ENCODE measurements at regions not wholly inside any gene's neighbourhood (a gene's known extent, or its start where the extent isn't known, plus 50 kb on each side); places are given as distances from the start of the nearest gene placed in this dataset.
A peak's percentile ranks its signal among the peaks of the same experiment; 100 is the strongest.
"Not testable (repeated sequence)": the region's sequence is repeated elsewhere in the genome, so short reads cannot be mapped to it uniquely, and the experiment has no call there.

DNA sequence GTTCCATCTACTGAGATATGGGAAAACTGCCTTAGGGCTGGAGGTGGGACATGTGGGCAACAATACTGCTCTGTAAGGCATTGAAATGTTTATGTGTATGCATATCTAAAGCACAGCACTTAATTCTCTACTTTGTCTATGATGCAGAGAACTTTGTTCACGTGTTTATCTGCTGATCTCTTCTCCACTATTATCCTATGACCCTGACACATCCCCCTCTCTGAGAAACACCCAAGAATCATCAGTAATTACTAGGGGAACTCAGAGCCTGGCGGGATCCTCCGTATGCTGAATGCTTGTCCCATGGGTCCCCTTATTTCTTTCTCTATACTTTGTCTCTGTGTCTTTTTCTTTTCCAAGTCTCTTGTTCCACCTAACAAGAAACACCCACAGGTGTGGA lies 63.8 kb downstream of the OR4A15 start:
- not testable (repeated sequence) for H3K79me1 ChIP-seq (ENCODE audit: low read depth, low read length); H2BK15ac ChIP-seq (ENCODE audit: low read length); H4K8ac ChIP-seq (ENCODE audit: low read depth, low read length); H4K91ac ChIP-seq (ENCODE audit: low read depth, low read length, poor library complexity); H2BK120ac ChIP-seq (ENCODE audit: low read depth, low read length); H3K14ac ChIP-seq (ENCODE audit: low read length); H3K4ac ChIP-seq (ENCODE audit: low read length); H3K4me3 ChIP-seq (ENCODE audit: low read length in 2 of 2); H2BK5ac ChIP-seq (ENCODE audit: low read length); DNase-seq (ENCODE audit: low spot score); H3K23ac ChIP-seq (ENCODE audit: low read depth, low read length, poor library complexity); H2AK5ac ChIP-seq (ENCODE audit: low read depth, low read length); H3K27ac ChIP-seq (replicated peaks; ENCODE audit: low read length); H3K9ac ChIP-seq (ENCODE audit: low read depth, low read length, poor library complexity); H3K36me3 ChIP-seq (replicated peaks in 1 of 2; ENCODE audit: control insufficient read depth in 2 of 2, insufficient read depth in 2 of 2, low read length in 2 of 2); H3K4me2 ChIP-seq (ENCODE audit: insufficient read depth, low read length, poor library complexity, severe bottlenecking); H3K9me3 ChIP-seq (replicated peaks in 1 of 2; ENCODE audit: control insufficient read depth in 2 of 2, insufficient read depth in 1 of 2, low read depth in 1 of 2, low read length in 2 of 2); H3K4me1 ChIP-seq (ENCODE audit: control insufficient read depth in 2 of 2, insufficient read depth in 1 of 2, low read depth in 1 of 2, low read length in 2 of 2); H3K27me3 ChIP-seq (ENCODE audit: control insufficient read depth in 3 of 3, insufficient read depth in 3 of 3, low read depth in 1 of 3, low read length in 3 of 3); H2BK12ac ChIP-seq (ENCODE audit: low read length); H3K18ac ChIP-seq (ENCODE audit: low read length)
- WGBS, 2 donors (ENCODE audit: extremely low coverage in 2 of 2, insufficient read length in 2 of 2, insufficient replicate concordance in 1 of 2), result no CpG with 5 or more reads among the region's 3 CpGs
- peak overlapping the region; percentile 29 for H2AFZ ChIP-seq (ENCODE audit: low read length)

DNA sequence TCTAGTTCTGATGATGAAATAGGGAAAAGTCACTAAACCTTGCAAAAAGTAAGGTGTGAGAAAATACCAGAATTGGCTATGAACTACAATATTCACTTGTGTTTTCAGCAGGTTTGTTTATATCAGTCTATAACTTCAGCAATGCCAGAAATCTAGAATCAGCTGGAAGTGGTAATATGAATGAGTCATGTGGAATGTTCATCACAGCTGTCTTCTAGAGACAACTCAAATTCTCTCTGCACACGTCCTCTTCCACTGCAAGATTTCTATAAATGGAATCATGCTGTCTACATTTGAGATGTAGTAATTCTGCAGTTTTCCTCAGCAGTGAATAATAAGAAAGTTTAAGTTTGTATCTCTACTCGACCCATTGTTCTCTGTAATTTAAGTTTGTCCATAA lies 89.9 kb downstream of the OR4A15 start:
- H4K91ac ChIP-seq (ENCODE audit: low read depth, low read length, poor library complexity), result no peak overlapping the region
- no peak overlapping the region for H2AFZ ChIP-seq (ENCODE audit: low read length)
- DNase-seq (ENCODE audit: low spot score), result no peak
- H2AK5ac ChIP-seq (ENCODE audit: low read depth, low read length), result no peak overlapping the region
- no peak overlapping the region for H2BK120ac ChIP-seq (ENCODE audit: low read depth, low read length)
- H2BK12ac ChIP-seq (ENCODE audit: low read length), result no peak overlapping the region
- H3K4me1 ChIP-seq (ENCODE audit: control insufficient read depth in 2 of 2, insufficient read depth in 1 of 2, low read depth in 1 of 2, low read length in 2 of 2), result no peaks in the 10 kb centered on the region
- H4K8ac ChIP-seq (ENCODE audit: low read depth, low read length), result no peak overlapping the region
- no CpG with 5 or more reads among the region's 2 CpGs for WGBS, 2 donors (ENCODE audit: extremely low coverage in 2 of 2, insufficient read length in 2 of 2, insufficient replicate concordance in 1 of 2)
- H3K4me2 ChIP-seq (ENCODE audit: insufficient read depth, low read length, poor library complexity, severe bottlenecking), result no peak overlapping the region
- no peaks in the 10 kb centered on the region for H3K9me3 ChIP-seq (replicated peaks in 1 of 2; ENCODE audit: control insufficient read depth in 2 of 2, insufficient read depth in 1 of 2, low read depth in 1 of 2, low read length in 2 of 2)
- H3K14ac ChIP-seq (ENCODE audit: low read length), result no peak overlapping the region
- H3K4me3 ChIP-seq (ENCODE audit: low read length in 2 of 2), result no peak overlapping the region
- no peaks in the 10 kb centered on the region for H3K79me1 ChIP-seq (ENCODE audit: low read depth, low read length)
- H3K23ac ChIP-seq (ENCODE audit: low read depth, low read length, poor library complexity), result no peak overlapping the region
- H3K18ac ChIP-seq (ENCODE audit: low read length), result no peak overlapping the region
- no peak overlapping the region for H3K27ac ChIP-seq (replicated peaks; ENCODE audit: low read length)
- no peak overlapping the region for H2BK5ac ChIP-seq (ENCODE audit: low read length)
- H3K4ac ChIP-seq (ENCODE audit: low read length), result no peak overlapping the region
- H2BK15ac ChIP-seq (ENCODE audit: low read length), result no peak overlapping the region
- H3K36me3 ChIP-seq (replicated peaks in 1 of 2; ENCODE audit: control insufficient read depth in 2 of 2, insufficient read depth in 2 of 2, low read length in 2 of 2), result no peaks in the 10 kb centered on the region
- no peak overlapping the region for H3K9ac ChIP-seq (ENCODE audit: low read depth, low read length, poor library complexity)
- H3K27me3 ChIP-seq (ENCODE audit: control insufficient read depth in 3 of 3, insufficient read depth in 3 of 3, low read depth in 1 of 3, low read length in 3 of 3), result no peaks in the 10 kb centered on the region

- H3K18ac ChIP-seq (ENCODE audit: low read length); H3K9me3 ChIP-seq (replicated peaks in 1 of 2; ENCODE audit: control insufficient read depth in 2 of 2, insufficient read depth in 1 of 2, low read depth in 1 of 2, low read length in 2 of 2); H3K4me1 ChIP-seq (ENCODE audit: control insufficient read depth in 2 of 2, insufficient read depth in 1 of 2, low read depth in 1 of 2, low read length in 2 of 2); H3K36me3 ChIP-seq (replicated peaks in 1 of 2; ENCODE audit: control insufficient read depth in 2 of 2, insufficient read depth in 2 of 2, low read length in 2 of 2); H3K9ac ChIP-seq (ENCODE audit: low read depth, low read length, poor library complexity); H3K14ac ChIP-seq (ENCODE audit: low read length); H3K4ac ChIP-seq (ENCODE audit: low read length); H2BK5ac ChIP-seq (ENCODE audit: low read length); H3K79me1 ChIP-seq (ENCODE audit: low read depth, low read length); H4K8ac ChIP-seq (ENCODE audit: low read depth, low read length); DNase-seq (ENCODE audit: low spot score); H3K27me3 ChIP-seq (ENCODE audit: control insufficient read depth in 3 of 3, insufficient read depth in 3 of 3, low read depth in 1 of 3, low read length in 3 of 3); H4K91ac ChIP-seq (ENCODE audit: low read depth, low read length, poor library complexity); H2AFZ ChIP-seq (ENCODE audit: low read length); H3K4me3 ChIP-seq (ENCODE audit: low read length in 2 of 2); H3K4me2 ChIP-seq (ENCODE audit: insufficient read depth, low read length, poor library complexity, severe bottlenecking); H3K27ac ChIP-seq (replicated peaks; ENCODE audit: low read length); H2BK120ac ChIP-seq (ENCODE audit: low read depth, low read length); H2BK15ac ChIP-seq (ENCODE audit: low read length); H2AK5ac ChIP-seq (ENCODE audit: low read depth, low read length); H3K23ac ChIP-seq (ENCODE audit: low read depth, low read length, poor library complexity); H2BK12ac ChIP-seq (ENCODE audit: low read length): not testable (repeated sequence)
- WGBS, 2 donors (ENCODE audit: extremely low coverage in 2 of 2, insufficient read length in 2 of 2, insufficient replicate concordance in 1 of 2), result no CpG with 5 or more reads among the region's 19 CpGs
These were observed 92.1 kb downstream of the OR4A15 start for GRCh38 chr11:55459871-55460270.

DNA sequence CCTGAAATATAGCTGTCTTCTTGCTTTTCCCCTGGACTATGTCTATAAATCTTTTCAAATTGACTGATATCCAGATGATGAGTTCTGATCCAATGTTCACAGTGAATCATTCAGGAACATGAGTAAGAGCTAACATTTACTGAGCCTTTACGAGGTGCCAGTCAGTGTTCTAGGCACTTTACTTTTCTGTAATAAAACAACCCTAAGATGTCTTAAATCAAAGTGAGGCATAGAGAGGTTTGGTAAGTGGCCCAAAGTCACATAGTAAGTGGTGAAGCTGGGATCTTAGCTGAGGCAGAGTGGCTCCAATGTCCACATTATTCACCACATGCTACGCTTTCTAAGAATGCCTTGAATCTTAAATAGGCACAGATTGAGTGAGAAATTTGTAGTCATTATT lies 79.9 kb upstream of the OR4C15 start:
- H2AFZ ChIP-seq (ENCODE audit: low read length), result no peak overlapping the region
- H2BK15ac ChIP-seq (ENCODE audit: low read length), result no peak overlapping the region
- H3K18ac ChIP-seq (ENCODE audit: low read length), result no peak overlapping the region
- no peaks in the 10 kb centered on the region for H3K79me1 ChIP-seq (ENCODE audit: low read depth, low read length)
- peaks cover 0 to 12% of the 10 kb centered on the region in 2 donors for H3K9me3 ChIP-seq (replicated peaks in 1 of 2; ENCODE audit: control insufficient read depth in 2 of 2, insufficient read depth in 1 of 2, low read depth in 1 of 2, low read length in 2 of 2)
- H3K23ac ChIP-seq (ENCODE audit: low read depth, low read length, poor library complexity), result no peak overlapping the region
- H2BK12ac ChIP-seq (ENCODE audit: low read length), result no peak overlapping the region
- H3K27me3 ChIP-seq (ENCODE audit: control insufficient read depth in 3 of 3, insufficient read depth in 3 of 3, low read depth in 1 of 3, low read length in 3 of 3), result no peaks in the 10 kb centered on the region
- H3K36me3 ChIP-seq (replicated peaks in 1 of 2; ENCODE audit: control insufficient read depth in 2 of 2, insufficient read depth in 2 of 2, low read length in 2 of 2), result no peaks in the 10 kb centered on the region
- no peak overlapping the region for H3K4me3 ChIP-seq (ENCODE audit: low read length in 2 of 2)
- no peak overlapping the region for H2BK120ac ChIP-seq (ENCODE audit: low read depth, low read length)
- H3K4me2 ChIP-seq (ENCODE audit: insufficient read depth, low read length, poor library complexity, severe bottlenecking), result no peak overlapping the region
- H3K27ac ChIP-seq (replicated peaks; ENCODE audit: low read length), result no peak overlapping the region
- H2AK5ac ChIP-seq (ENCODE audit: low read depth, low read length), result no peak overlapping the region
- H2BK5ac ChIP-seq (ENCODE audit: low read length), result no peak overlapping the region
- no peak overlapping the region for H4K91ac ChIP-seq (ENCODE audit: low read depth, low read length, poor library complexity)
- no peak overlapping the region for H4K8ac ChIP-seq (ENCODE audit: low read depth, low read length)
- H3K14ac ChIP-seq (ENCODE audit: low read length), result no peak overlapping the region
- WGBS, 2 donors (ENCODE audit: extremely low coverage in 2 of 2, insufficient read length in 2 of 2, insufficient replicate concordance in 1 of 2), result no CpG with 5 or more reads among the region's 2 CpGs
- no peaks in the 10 kb centered on the region for H3K4me1 ChIP-seq (ENCODE audit: control insufficient read depth in 2 of 2, insufficient read depth in 1 of 2, low read depth in 1 of 2, low read length in 2 of 2)
- no peak for DNase-seq (ENCODE audit: low spot score)
- no peak overlapping the region for H3K9ac ChIP-seq (ENCODE audit: low read depth, low read length, poor library complexity)
- no peak overlapping the region for H3K4ac ChIP-seq (ENCODE audit: low read length)

Measured in neuronal stem cell (in vitro differentiated cells).